Left renal cortex interstitium (tissue), 4 donors: ENCODE measurements at regions not wholly inside any gene's neighbourhood (a gene's known extent, or its start where the extent isn't known, plus 50 kb on each side); places are given as distances from the start of the nearest gene placed in this dataset.
A peak's percentile ranks its signal among the peaks of the same experiment; 100 is the strongest.

ENCODE experiments used
- DNase-seq, 4 donors: peaks; one replicate each; pipeline ENCODE4 v3.0.0-alpha.2; 2013; ENCODE audit warnings: low read depth in 4 of 4, low spot score in 2 of 4, missing footprints in 1 of 4

- no peak for DNase-seq
Measured at GRCh38 chr18:56148373-56148772, 490.0 kb downstream of the TXNL1 start.

- DNase-seq, result no peak
Measured at GRCh38 chr18:56146565-56146964, 491.8 kb downstream of the TXNL1 start.

- no peak for DNase-seq
Measured at GRCh38 chr18:56142001-56142400, 496.4 kb downstream of the TXNL1 start.

GRCh38 chr18:56139792-56140254 is 498.6 kb downstream of the TXNL1 start:
- no peak for DNase-seq

- no peak for DNase-seq
Measured at GRCh38 chr18:56139372-56139771, 499.0 kb downstream of the TXNL1 start.

GRCh38 chr18:56136105-56136504 is 502.3 kb downstream of the TXNL1 start:
- no peak for DNase-seq

- DNase-seq, result no peak
Measured at GRCh38 chr18:56130481-56130880, 507.9 kb downstream of the TXNL1 start.

- DNase-seq, result no peak
Measured at GRCh38 chr18:56128153-56128791, 510.1 kb downstream of the TXNL1 start.

- DNase-seq, result no peak
Measured at GRCh38 chr18:56127322-56128099, 510.9 kb downstream of the TXNL1 start.

- DNase-seq, result no peak
Measured at GRCh38 chr18:56124186-56124585, 514.2 kb downstream of the TXNL1 start.

GRCh38 chr18:56121669-56122068 is 516.7 kb downstream of the TXNL1 start:
- DNase-seq, result no peak

- DNase-seq, result no peak
Measured at GRCh38 chr18:56120782-56121181, 517.6 kb downstream of the TXNL1 start.

GRCh38 chr18:56119681-56120080 is 518.7 kb downstream of the TXNL1 start:
- DNase-seq, result no peak

GRCh38 chr18:56118422-56118821 is 520.0 kb downstream of the TXNL1 start:
- DNase-seq, result peak in 1 of 4 donors; percentile 19

- no peak for DNase-seq
Measured at GRCh38 chr18:56115071-56116015, 523.0 kb downstream of the TXNL1 start.

- no peak for DNase-seq
Measured at GRCh38 chr18:56112984-56113383, 525.0 kb upstream of the TCF4 start.

- no peak for DNase-seq
Measured at GRCh38 chr18:56112013-56112749, 524.2 kb upstream of the TCF4 start.

GRCh38 chr18:56109757-56110156 is 521.8 kb upstream of the TCF4 start:
- no peak for DNase-seq

- DNase-seq, result peak in 1 of 4 donors; percentile 12
Measured at GRCh38 chr18:56108478-56109367, 520.7 kb upstream of the TCF4 start.
